Mesenchymal stem cell (in vitro differentiated cells and primary cell): ENCODE measurements at regions not wholly inside any gene's neighbourhood (a gene's known extent, or its start where the extent isn't known, plus 50 kb on each side); places are given as distances from the start of the nearest gene placed in this dataset.

Experiments
- DNase-seq: peaks from one replicate; pipeline ENCODE4 v3.0.0-alpha.2; 2013
- H2AFZ ChIP-seq: one replicate; pipeline ENCODE4 v1.6.1; 2013; ENCODE audit warnings: low read depth, mild to moderate bottlenecking, control low read depth, inconsistent platforms, low read length, moderate library complexity
- H2AK5ac ChIP-seq: 2 replicates; pipeline ENCODE4 v1.6.1; 2013; ENCODE audit warnings: low read length, moderate library complexity, mild to moderate bottlenecking, inconsistent platforms; ENCODE audit not compliant: severe bottlenecking
- H2BK120ac ChIP-seq: one replicate; pipeline ENCODE4 v1.6.1; 2013; ENCODE audit warnings: low read depth, mild to moderate bottlenecking, inconsistent platforms, low read length, moderate library complexity
- H2BK12ac ChIP-seq, 2 experiments: one replicate each; pipeline ENCODE4 v1.6.1; 2013; ENCODE audit warnings: inconsistent platforms in 2 of 2, low read length in 2 of 2, mild to moderate bottlenecking in 2 of 2, moderate library complexity in 2 of 2, control low read depth in 1 of 2
- H2BK15ac ChIP-seq: one replicate; pipeline ENCODE4 v1.6.1; 2013; ENCODE audit warnings: mild to moderate bottlenecking, low read depth, inconsistent platforms; ENCODE audit not compliant: poor library complexity, severe bottlenecking
- H2BK5ac ChIP-seq: 2 replicates; pipeline ENCODE4 v1.6.1; 2013; ENCODE audit warnings: low read depth, mild to moderate bottlenecking, low read length, control low read depth, inconsistent platforms; ENCODE audit not compliant: poor library complexity, severe bottlenecking
- H3K14ac ChIP-seq, 2 experiments: one replicate each; pipeline ENCODE4 v1.6.1; 2013; ENCODE audit warnings: inconsistent platforms in 2 of 2, low read length in 2 of 2, control low read depth in 1 of 2, mild to moderate bottlenecking in 1 of 2, moderate library complexity in 1 of 2
- H3K18ac ChIP-seq, 2 experiments: one replicate each; pipeline ENCODE4 v1.6.1; 2013; ENCODE audit warnings: inconsistent platforms in 2 of 2, low read length in 2 of 2, control low read depth in 1 of 2, low read depth in 1 of 2, mild to moderate bottlenecking in 1 of 2
- H3K23ac ChIP-seq, 2 experiments: one replicate each; pipeline ENCODE4 v1.6.1; 2013; ENCODE audit warnings: inconsistent platforms in 2 of 2, low read length in 2 of 2, mild to moderate bottlenecking in 2 of 2, moderate library complexity in 2 of 2, control low read depth in 1 of 2
- H3K27ac ChIP-seq: 2 replicates; pipeline ENCODE4 v1.5.1; 2013; ENCODE audit warnings: mild to moderate bottlenecking, moderate library complexity, low read length, control low read depth, inconsistent platforms; ENCODE audit not compliant: poor library complexity, severe bottlenecking
- H3K27me3 ChIP-seq, 2 experiments: 2 replicates each; pipeline versions ENCODE4 v1.6.1 to v1.7.0; 2013; ENCODE audit warnings: low read length in 2 of 2, mild to moderate bottlenecking in 2 of 2, moderate library complexity in 2 of 2, control low read depth in 1 of 2, inconsistent platforms in 1 of 2; ENCODE audit not compliant: control insufficient read depth in 1 of 2, insufficient read depth in 1 of 2
- H3K36me3 ChIP-seq, 2 experiments: 2 replicates each; pipeline versions ENCODE4 v1.6.1 to v1.7.0; 2013; ENCODE audit warnings: low read length in 2 of 2, control low read depth in 1 of 2, inconsistent platforms in 1 of 2, low read depth in 1 of 2, mild to moderate bottlenecking in 1 of 2; ENCODE audit not compliant: insufficient read depth in 2 of 2, control insufficient read depth in 1 of 2
- H3K4ac ChIP-seq, 2 experiments: one replicate each; pipeline ENCODE4 v1.6.1; 2013; ENCODE audit warnings: inconsistent platforms in 2 of 2, low read length in 2 of 2, mild to moderate bottlenecking in 2 of 2, moderate library complexity in 2 of 2, control low read depth in 1 of 2, low read depth in 1 of 2
- H3K4me1 ChIP-seq: 2 replicates; pipeline ENCODE4 v1.6.1; 2013; ENCODE audit warnings: low read depth, low read length, control low read depth; ENCODE audit not compliant: control insufficient read depth, insufficient read depth
- H3K4me2 ChIP-seq: 2 replicates; pipeline ENCODE4 v1.6.1; 2013; ENCODE audit warnings: low read length, mild to moderate bottlenecking, inconsistent platforms; ENCODE audit not compliant: poor library complexity, severe bottlenecking
- H3K4me3 ChIP-seq, 2 experiments: 2 replicates each; pipeline versions ENCODE4 v1.5.1 to v1.7.0; 2013; ENCODE audit warnings: low read length in 2 of 2, mild to moderate bottlenecking in 2 of 2, control low read depth in 1 of 2, low read depth in 1 of 2; ENCODE audit not compliant: insufficient read depth in 1 of 2
- H3K79me1 ChIP-seq: replicated peaks from 2 replicates; pipeline ENCODE4 v1.6.1; 2013; ENCODE audit warnings: mild to moderate bottlenecking, control low read depth, low read length, inconsistent platforms; ENCODE audit not compliant: poor library complexity, severe bottlenecking
- H3K9ac ChIP-seq: 2 replicates; pipeline ENCODE4 v1.7.0; 2013; ENCODE audit warnings: mild to moderate bottlenecking, low read length, moderate library complexity
- H3K9me3 ChIP-seq: 2 replicates; pipeline ENCODE4 v1.7.0; 2013; ENCODE audit warnings: mild to moderate bottlenecking, low read length; ENCODE audit not compliant: control insufficient read depth
- H4K8ac ChIP-seq: one replicate; pipeline ENCODE4 v1.6.1; 2013; ENCODE audit warnings: inconsistent platforms, mild to moderate bottlenecking, low read length, moderate library complexity
- H4K91ac ChIP-seq: one replicate; pipeline ENCODE4 v1.6.1; 2013; ENCODE audit warnings: mild to moderate bottlenecking, low read length, inconsistent platforms
- WGBS: methylation state at CpG from one replicate; pipeline ENCODE4 v1.1.7; 2013; ENCODE audit warnings: mixed read lengths; 5-methylcytosine and 5-hydroxymethylcytosine counted together

DNA sequence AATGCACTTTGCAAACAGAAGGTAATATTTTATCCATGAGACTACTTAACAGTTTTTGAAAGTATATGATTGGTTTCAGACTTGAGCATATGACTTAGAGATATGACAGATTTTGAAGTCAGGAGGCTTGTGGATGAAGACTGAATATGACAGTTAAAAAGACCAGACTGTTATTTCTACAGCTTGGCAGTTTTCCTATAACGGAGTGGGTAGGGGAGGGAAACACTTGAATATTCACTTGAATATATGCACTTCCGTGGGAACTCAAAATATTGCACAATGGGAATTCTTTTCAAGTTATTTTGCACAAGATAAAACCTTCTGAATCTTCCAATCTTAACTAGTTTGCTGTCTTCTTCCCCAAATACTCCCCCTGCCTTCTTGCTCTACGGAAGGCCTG, 64.6 kb upstream of the ACKR3 start:
- H4K8ac ChIP-seq, result no peak overlapping the region
- H2AK5ac ChIP-seq, result no peak overlapping the region
- no peaks in the 10 kb centered on the region for H3K9me3 ChIP-seq
- no peak overlapping the region for H2AFZ ChIP-seq
- no peak overlapping the region for H3K18ac ChIP-seq
- no peak overlapping the region for H3K14ac ChIP-seq
- H3K4me2 ChIP-seq, result no peak overlapping the region
- no peaks in the 10 kb centered on the region for H3K4me1 ChIP-seq
- peaks cover 0 to 2% of the 10 kb centered on the region in 2 experiments for H3K36me3 ChIP-seq
- no peak overlapping the region for H2BK12ac ChIP-seq
- 87% methylated on average over 3 of the region's 3 CpGs for WGBS
- no peak overlapping the region for H2BK120ac ChIP-seq
- H3K4ac ChIP-seq, result no peak overlapping the region
- no peak overlapping the region for H3K4me3 ChIP-seq
- H3K79me1 ChIP-seq, result no peaks in the 10 kb centered on the region
- H2BK5ac ChIP-seq, result no peak overlapping the region
- no peak overlapping the region for H2BK15ac ChIP-seq
- no peak overlapping the region for H3K27ac ChIP-seq
- H3K27me3 ChIP-seq, result peaks cover 22 to 55% of the 10 kb centered on the region in 2 experiments
- H3K9ac ChIP-seq, result no peak overlapping the region
- DNase-seq, result no peak
- H4K91ac ChIP-seq, result no peak overlapping the region
- no peak overlapping the region for H3K23ac ChIP-seq

DNA sequence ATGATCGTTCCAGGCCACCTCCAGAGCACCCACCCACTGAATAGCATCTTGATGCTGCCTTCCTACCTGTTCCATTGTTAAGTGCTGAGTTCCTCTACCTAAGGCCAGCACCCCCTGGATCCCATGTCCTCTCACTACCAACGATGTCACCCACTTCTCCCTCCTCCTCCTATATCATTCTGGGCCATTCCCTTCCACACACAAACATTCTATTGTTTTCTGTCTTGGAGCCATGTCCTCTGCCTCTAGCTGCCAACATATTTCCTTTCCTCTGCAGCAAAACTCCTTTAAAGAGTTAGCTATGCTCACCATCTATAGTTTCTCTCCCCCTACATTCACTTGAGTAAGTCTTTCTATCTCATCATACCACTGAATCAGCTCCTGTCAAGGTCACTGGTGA, 64.0 kb upstream of the ACKR3 start:
- Histone ChIP-seq H3K27me3 (peaks cover 25 to 57% of the 10 kb centered on the region in 2 experiments), H2BK12ac (no peak overlapping the region), H3K4me1 (no peaks in the 10 kb centered on the region), H2BK120ac (no peak overlapping the region), H3K4me3 (no peak overlapping the region), H3K18ac (no peak overlapping the region), H3K9ac (no peak overlapping the region), H2AFZ (no peak overlapping the region), H2BK5ac (no peak overlapping the region), H3K9me3 (no peaks in the 10 kb centered on the region), H3K27ac (no peak overlapping the region), H3K36me3 (peaks cover 0 to 2% of the 10 kb centered on the region in 2 experiments), H4K91ac (no peak overlapping the region), H2AK5ac (no peak overlapping the region), H3K79me1 (no peaks in the 10 kb centered on the region), H3K4me2 (no peak overlapping the region), H2BK15ac (no peak overlapping the region), H3K14ac (no peak overlapping the region), H3K4ac (no peak overlapping the region), H3K23ac (no peak overlapping the region), H4K8ac (no peak overlapping the region)
- 73% methylated on average over 2 of the region's 2 CpGs for WGBS
- no peak for DNase-seq

DNA sequence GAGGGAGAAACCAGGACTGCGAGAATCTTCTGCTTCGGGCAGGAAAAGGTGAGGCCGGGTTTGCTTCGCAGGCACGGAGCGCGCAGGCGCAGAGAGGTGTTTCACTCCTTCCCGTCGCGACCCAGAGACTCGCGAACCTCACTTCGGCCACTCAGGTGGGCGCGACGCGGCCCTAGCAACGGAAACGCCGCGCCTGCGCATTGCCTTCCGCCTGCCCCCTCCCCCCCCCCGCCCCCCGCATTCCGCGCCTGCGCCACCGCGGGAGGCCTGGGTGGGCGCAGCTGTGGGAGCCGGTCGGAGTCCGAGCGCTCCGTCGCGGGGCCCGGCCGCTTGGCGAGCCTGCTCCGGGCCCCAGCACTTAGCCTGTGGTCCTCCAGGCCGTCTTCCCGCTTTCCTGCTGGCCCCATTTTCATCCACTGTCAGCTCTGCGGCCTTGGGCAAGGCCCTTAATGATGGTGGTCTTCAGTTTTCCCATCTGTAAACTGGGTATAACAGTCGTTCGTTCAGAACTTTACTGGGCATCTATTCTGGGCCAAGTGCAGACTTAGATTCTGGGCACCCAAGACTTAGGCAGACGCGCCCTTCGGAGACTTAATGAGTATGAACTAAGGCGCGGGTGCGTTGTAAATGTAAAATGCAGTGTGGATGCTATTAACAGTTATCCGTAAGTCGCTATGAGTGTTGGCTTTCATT, 62.1 kb upstream of the ACKR3 start:
- peaks cover 25 to 57% of the 10 kb centered on the region in 2 experiments for H3K27me3 ChIP-seq
- H2BK12ac ChIP-seq, result no peak overlapping the region
- no peak overlapping the region for H4K8ac ChIP-seq
- H3K4me2 ChIP-seq, result no peak overlapping the region
- H3K23ac ChIP-seq, result no peak overlapping the region
- no peak overlapping the region for H3K14ac ChIP-seq
- no peaks in the 10 kb centered on the region for H3K79me1 ChIP-seq
- H3K9ac ChIP-seq, result peak overlapping the region; percentile 75
- H3K27ac ChIP-seq, result no peak overlapping the region
- peak overlapping the region in 1 of 2 experiments; percentile 80 for H3K4me3 ChIP-seq
- no peak overlapping the region for H2BK5ac ChIP-seq
- no peak overlapping the region for H2BK15ac ChIP-seq
- H3K4ac ChIP-seq, result no peak overlapping the region
- H2AK5ac ChIP-seq, result no peak overlapping the region
- no peak overlapping the region for H2BK120ac ChIP-seq
- 97% methylated on average over 49 of the region's 56 CpGs for WGBS
- DNase-seq, result no peak
- H3K18ac ChIP-seq, result no peak overlapping the region
- no peaks in the 10 kb centered on the region for H3K4me1 ChIP-seq
- H2AFZ ChIP-seq, result no peak overlapping the region
- H4K91ac ChIP-seq, result no peak overlapping the region
- peaks cover 0 to 2% of the 10 kb centered on the region in 2 experiments for H3K36me3 ChIP-seq
- no peaks in the 10 kb centered on the region for H3K9me3 ChIP-seq

- Histone ChIP-seq H2AK5ac (no peak overlapping the region), H3K14ac (no peak overlapping the region), H2BK12ac (no peak overlapping the region), H3K23ac (no peak overlapping the region), H3K79me1 (no peaks in the 10 kb centered on the region), H4K8ac (no peak overlapping the region), H2BK15ac (no peak overlapping the region), H4K91ac (no peak overlapping the region), H2BK120ac (no peak overlapping the region), H3K27ac (no peak overlapping the region), H3K4ac (no peak overlapping the region), H2AFZ (no peak overlapping the region), H2BK5ac (no peak overlapping the region), H3K27me3 (peaks cover 22 to 52% of the 10 kb centered on the region in 2 experiments), H3K4me2 (no peak overlapping the region), H3K9ac (no peak overlapping the region), H3K4me1 (peaks cover 5% of the 10 kb centered on the region), H3K18ac (no peak overlapping the region), H3K36me3 (peaks cover 0 to 2% of the 10 kb centered on the region in 2 experiments), H3K9me3 (no peaks in the 10 kb centered on the region), H3K4me3 (no peak overlapping the region)
- 90% methylated on average over 5 of the region's 5 CpGs for WGBS
- DNase-seq, result no peak
These were observed 61.2 kb upstream of the ACKR3 start for GRCh38 chr2:236508466-236508865.
